Keratinocyte (primary cell): ENCODE measurements at regions not wholly inside any gene's neighbourhood (a gene's known extent, or its start where the extent isn't known, plus 50 kb on each side); places are given as distances from the start of the nearest gene placed in this dataset.
A peak's percentile ranks its signal among the peaks of the same experiment; 100 is the strongest.

Experiments
- DNase-seq: peaks from one replicate; pipeline ENCODE4 v3.0.0-alpha.2; 2011; ENCODE audit warnings: low read depth, missing footprints, low spot score
- FAIRE-seq: peaks from 2 replicates; lab custom pipeline; 2011; peaks lifted over from hg19 to GRCh38; lab: Jason Lieb, UNC
- H2AFZ ChIP-seq: 2 replicates; pipeline ENCODE4 v1.6.0; 2012; ENCODE audit warnings: low read length, control low read depth, inconsistent platforms; ENCODE audit not compliant: control insufficient read depth
- H3K27ac ChIP-seq: 2 replicates; pipeline ENCODE4 v1.5.1; 2011; ENCODE audit warnings: low read length; ENCODE audit not compliant: control insufficient read depth, insufficient read depth
- H3K27me3 ChIP-seq: 3 replicates; pipeline ENCODE4 v1.6.0; 2011; ENCODE audit warnings: low read length; ENCODE audit not compliant: control insufficient read depth, insufficient read depth; ENCODE audit errors: extremely low read depth
- H3K36me3 ChIP-seq, 2 experiments: 2 replicates in 1 of 2; 3 replicates in 1 of 2; pipeline ENCODE4 v1.5.1; 2011; ENCODE audit warnings: low read length in 2 of 2, mild to moderate bottlenecking in 1 of 2; ENCODE audit not compliant: control insufficient read depth in 2 of 2, insufficient read depth in 2 of 2; ENCODE audit errors: extremely low read depth in 1 of 2
- H3K4me1 ChIP-seq: 3 replicates; pipeline ENCODE4 v1.5.1; 2011; ENCODE audit warnings: low read length; ENCODE audit not compliant: control insufficient read depth, insufficient read depth; ENCODE audit errors: extremely low read depth
- H3K4me2 ChIP-seq: 3 replicates; pipeline ENCODE4 v1.6.0; 2011; ENCODE audit warnings: low read depth, low read length; ENCODE audit not compliant: control insufficient read depth, insufficient read depth; ENCODE audit errors: extremely low read depth
- H3K4me3 ChIP-seq, 3 experiments: fragments of 200-600 bp in 1 of 3; sonication (generic) in 1 of 3; 2 replicates in 2 of 3; 3 replicates in 1 of 3; pipeline ENCODE4 v1.5.1; 2011 to 2016; ENCODE audit warnings: low read length in 3 of 3, mild to moderate bottlenecking in 3 of 3, control low read depth in 2 of 3, inconsistent platforms in 1 of 3, low read depth in 1 of 3, mixed read lengths in 1 of 3, mixed run types in 1 of 3, moderate library complexity in 1 of 3; ENCODE audit not compliant: control insufficient read depth in 2 of 3, insufficient read depth in 2 of 3; ENCODE audit errors: extremely low read depth in 1 of 3
- H3K79me2 ChIP-seq: 2 replicates; pipeline ENCODE4 v1.6.0; 2012; ENCODE audit warnings: low read length; ENCODE audit not compliant: control insufficient read depth, insufficient read depth
- H3K9ac ChIP-seq: 3 replicates; pipeline ENCODE4 v1.6.0; 2011; ENCODE audit warnings: low read length; ENCODE audit not compliant: control insufficient read depth, insufficient read depth; ENCODE audit errors: extremely low read depth
- H3K9me1 ChIP-seq: 3 replicates; pipeline ENCODE4 v1.6.0; 2011; ENCODE audit warnings: low read length; ENCODE audit not compliant: control insufficient read depth, insufficient read depth; ENCODE audit errors: extremely low read depth
- H3K9me3 ChIP-seq: 2 replicates; pipeline ENCODE4 v1.5.1; 2012; ENCODE audit warnings: low read depth, low read length; ENCODE audit not compliant: control insufficient read depth
- H4K20me1 ChIP-seq: 3 replicates; pipeline ENCODE4 v1.6.0; 2011; ENCODE audit warnings: low read length; ENCODE audit not compliant: control insufficient read depth, insufficient read depth; ENCODE audit errors: extremely low read depth
- CTCF ChIP-seq, 3 experiments: IDR thresholded peaks in 1 of 3; conservative IDR thresholded peaks in 1 of 3; optimal IDR thresholded peaks in 1 of 3; 2 replicates in 2 of 3; 3 replicates in 1 of 3; pipeline versions ENCODE3 to v1.5.1; 2011; ENCODE audit warnings: low read length in 3 of 3, mild to moderate bottlenecking in 3 of 3, moderate library complexity in 2 of 3, control low read depth in 1 of 3, inconsistent platforms in 1 of 3; ENCODE audit not compliant: insufficient read depth in 2 of 3; ENCODE audit errors: extremely low read depth in 1 of 3
- EZH2 ChIP-seq: IDR thresholded peaks from one replicate; pipeline ENCODE4 v1.6.1; 2012; ENCODE audit warnings: inconsistent platforms, mild to moderate bottlenecking, low read length, moderate library complexity
- dilution Hi-C: fragments of 300-500 bp; cut with MboI; formaldehyde crosslinking; loops from one replicate; pipeline ENCODE4 v1.7.0; 2020; ENCODE audit warnings: low sequenced_read_pairs; ENCODE audit not compliant: extremely low pct_ligation_motif_present

DNA sequence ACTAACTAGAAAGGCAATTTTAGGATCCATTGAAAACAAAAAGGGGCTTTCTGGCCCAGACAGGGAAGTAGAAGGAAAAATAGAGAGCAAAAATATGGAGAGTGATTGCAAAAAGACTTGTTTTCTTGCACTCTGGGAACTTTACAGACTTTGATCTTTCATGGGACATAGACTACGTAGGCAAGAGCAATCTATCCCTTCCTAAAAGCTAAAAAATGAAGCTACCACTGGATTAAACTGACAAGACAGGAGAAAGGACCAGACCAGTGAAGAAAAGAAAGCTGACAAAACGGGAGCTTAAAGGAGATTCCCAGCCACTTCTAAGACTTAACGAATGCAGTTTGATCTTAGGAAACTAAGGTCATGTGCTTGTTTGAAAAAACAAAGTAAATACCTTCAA is 524.5 kb downstream of the KLF5 start:
- H3K4me3 ChIP-seq = no peak overlapping the region
- H3K9me3 ChIP-seq = no peaks in the 10 kb centered on the region
- H2AFZ ChIP-seq = no peak overlapping the region
- DNase-seq = no peak
- peaks cover 17% of the 10 kb centered on the region for H3K4me1 ChIP-seq
- no peaks in the 10 kb centered on the region for H3K79me2 ChIP-seq
- no peaks in the 10 kb centered on the region for H3K9me1 ChIP-seq
- TF ChIP-seq EZH2 = no peak
- TF ChIP-seq CTCF (optimal IDR thresholded peaks at IDR 0.05 in 1 of 3, IDR thresholded peaks at IDR 0.05 in 1 of 3, conservative IDR thresholded peaks at IDR 0.05 in 1 of 3; ENCODE audit: extremely low read depth in 1 of 3, insufficient read depth in 2 of 3, low read length in 3 of 3) = no peak
- no peak overlapping the region for H3K4me2 ChIP-seq
- H3K27ac ChIP-seq = no peak overlapping the region
- no peak overlapping the region for H3K9ac ChIP-seq
- H3K27me3 ChIP-seq = no peaks in the 10 kb centered on the region
- H4K20me1 ChIP-seq = no peaks in the 10 kb centered on the region
- FAIRE-seq = peak; percentile 41
- dilution Hi-C loops = no loop called here
- no peaks in the 10 kb centered on the region for H3K36me3 ChIP-seq

- H3K9me1 ChIP-seq = no peaks in the 10 kb centered on the region
- no peak for DNase-seq
- no peaks in the 10 kb centered on the region for H4K20me1 ChIP-seq
- no peak for FAIRE-seq
- dilution Hi-C loops = no loop called here
- no peaks in the 10 kb centered on the region for H3K9me3 ChIP-seq
- peaks cover 16% of the 10 kb centered on the region for H3K4me1 ChIP-seq
- H3K36me3 ChIP-seq = no peaks in the 10 kb centered on the region
- H3K79me2 ChIP-seq = no peaks in the 10 kb centered on the region
- no peak overlapping the region for H3K4me3 ChIP-seq
- no peak overlapping the region for H3K4me2 ChIP-seq
- no peak overlapping the region for H3K27ac ChIP-seq
- TF ChIP-seq EZH2 (no peak), CTCF (optimal IDR thresholded peaks at IDR 0.05 in 1 of 3, IDR thresholded peaks at IDR 0.05 in 1 of 3, conservative IDR thresholded peaks at IDR 0.05 in 1 of 3; ENCODE audit: extremely low read depth in 1 of 3, insufficient read depth in 2 of 3, low read length in 3 of 3) (no peak)
- H3K27me3 ChIP-seq = no peaks in the 10 kb centered on the region
- no peak overlapping the region for H2AFZ ChIP-seq
- no peak overlapping the region for H3K9ac ChIP-seq
Observed at GRCh38 chr13:73580513-73581267, 521.9 kb downstream of the KLF5 start.
